ENCODE measurements at regions not wholly inside any gene's neighbourhood (a gene's known extent, or its start where the extent isn't known, plus 50 kb on each side); places are given as distances from the start of the nearest gene placed in this dataset.
A peak's percentile ranks its signal among the peaks of the same experiment; 100 is the strongest.
"Not testable (repeated sequence)": the region's sequence is repeated elsewhere in the genome, so short reads cannot be mapped to it uniquely, and the experiment has no call there.

DNA sequence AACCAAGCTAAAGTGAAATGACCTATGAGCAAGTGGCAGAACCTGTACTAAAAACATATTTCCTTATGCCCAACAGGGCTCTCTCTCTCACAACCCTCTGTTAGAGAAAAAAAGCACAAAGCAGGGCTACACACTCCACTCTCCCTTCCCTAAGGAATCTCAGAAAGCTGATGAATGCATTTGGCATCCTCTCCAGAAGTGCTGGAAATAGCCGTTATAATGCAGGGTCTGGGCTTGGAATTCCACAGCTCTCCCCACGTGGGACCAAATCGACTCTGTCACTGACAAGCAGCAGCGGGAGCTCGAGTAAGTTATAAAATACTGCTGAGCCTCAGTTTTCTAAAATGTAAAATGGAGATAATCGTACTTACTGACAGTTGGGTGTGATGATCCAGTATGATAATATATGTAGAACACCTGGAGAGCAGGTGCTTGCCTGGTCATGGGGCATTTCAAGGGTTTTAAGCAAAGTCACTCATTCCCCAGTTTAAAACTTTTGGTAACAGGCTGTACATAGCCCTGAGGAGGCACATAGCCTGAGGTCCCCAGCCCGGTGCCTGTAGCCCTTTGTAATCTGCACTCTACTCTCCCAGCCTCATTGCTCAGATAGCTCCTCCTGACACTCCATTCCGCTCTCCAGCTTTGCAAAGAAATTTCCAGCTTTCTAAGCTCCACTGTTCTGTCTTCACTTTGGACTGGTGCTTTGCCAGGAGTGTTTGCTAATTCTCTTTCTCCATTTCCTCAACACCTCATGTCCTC is 175.6 kb upstream of the DAB1 start:
- DNase-seq: peak in 1 of 51 donors; percentile 13

DNA sequence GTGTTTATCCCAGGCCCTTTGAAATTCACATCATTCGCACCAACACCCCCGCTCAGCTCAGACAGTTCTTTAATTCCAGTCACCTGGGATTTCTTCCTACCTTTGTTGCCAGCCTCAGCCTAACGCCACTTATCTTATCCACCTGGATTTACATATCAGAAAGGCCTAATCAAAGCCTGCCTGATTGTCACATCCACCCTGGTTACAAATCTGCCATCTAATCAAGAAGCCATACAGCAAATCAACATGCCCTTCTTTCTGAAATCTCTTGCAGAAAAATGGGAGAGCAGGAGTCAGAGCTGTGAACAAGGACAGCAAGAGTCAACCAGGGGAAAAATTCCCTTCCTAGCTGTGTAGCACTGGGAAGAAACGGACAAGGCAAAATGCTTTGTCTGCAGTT is 173.2 kb upstream of the DAB1 start:
- DNase-seq: no peak

DNA sequence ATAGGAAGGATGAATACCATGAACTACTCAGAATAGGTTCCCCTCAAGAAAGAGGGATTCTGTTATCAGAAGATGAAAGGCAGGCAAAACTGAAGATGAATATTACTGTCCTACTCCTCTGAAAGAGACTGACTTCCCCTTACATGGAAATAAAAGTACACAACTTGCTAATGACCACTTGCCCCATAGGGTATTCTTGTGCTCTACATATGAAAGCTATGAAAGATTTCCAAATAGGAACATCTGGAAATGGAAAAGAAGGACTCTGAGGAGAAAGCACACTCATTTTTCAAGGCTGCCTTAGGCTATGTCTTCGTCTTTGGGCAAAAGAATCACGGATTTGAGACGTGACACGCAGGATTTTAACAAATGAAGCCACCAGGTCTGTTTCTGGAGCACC is 170.1 kb upstream of the DAB1 start:
- no peak for DNase-seq

DNA sequence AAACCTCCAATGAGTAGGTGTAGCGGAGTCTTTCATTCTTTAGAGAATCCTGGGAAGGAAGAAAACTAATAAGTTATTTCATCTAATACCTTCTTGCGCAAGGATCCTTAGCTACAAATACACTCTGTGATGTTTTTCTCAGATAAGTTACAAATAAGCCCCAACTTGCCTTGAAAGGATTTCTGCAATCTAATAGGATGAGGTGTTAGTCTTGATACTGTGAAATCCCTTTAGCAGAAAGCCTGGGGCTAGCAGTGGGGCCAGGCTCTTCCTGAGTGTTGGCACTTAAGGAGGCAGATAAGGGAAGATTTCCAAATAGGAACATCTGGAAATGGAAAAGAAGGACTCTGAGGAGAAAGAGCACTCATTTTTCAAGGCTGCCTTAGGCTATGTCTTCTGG is 168.0 kb upstream of the DAB1 start:
- no peak for DNase-seq

DNA sequence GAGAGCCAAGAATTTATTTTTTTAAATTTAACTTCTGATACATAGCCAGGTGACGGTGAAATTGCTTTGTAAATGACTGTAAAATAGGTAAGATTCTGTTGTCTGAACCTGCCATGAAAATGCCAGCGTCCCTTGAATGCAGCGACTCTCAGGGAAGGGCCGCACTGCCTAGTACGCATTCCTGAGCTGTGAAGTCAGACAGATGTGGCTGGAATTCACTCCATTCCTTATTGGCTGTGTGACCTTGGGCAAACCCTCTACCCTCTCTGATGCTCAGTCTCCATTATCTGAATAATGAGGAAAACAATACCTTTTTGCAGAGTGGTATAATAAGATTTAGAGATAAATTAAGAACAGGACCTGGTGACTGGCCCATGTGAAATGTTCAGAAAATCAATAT is 167.1 kb upstream of the DAB1 start:
- DNase-seq: no peak

DNA sequence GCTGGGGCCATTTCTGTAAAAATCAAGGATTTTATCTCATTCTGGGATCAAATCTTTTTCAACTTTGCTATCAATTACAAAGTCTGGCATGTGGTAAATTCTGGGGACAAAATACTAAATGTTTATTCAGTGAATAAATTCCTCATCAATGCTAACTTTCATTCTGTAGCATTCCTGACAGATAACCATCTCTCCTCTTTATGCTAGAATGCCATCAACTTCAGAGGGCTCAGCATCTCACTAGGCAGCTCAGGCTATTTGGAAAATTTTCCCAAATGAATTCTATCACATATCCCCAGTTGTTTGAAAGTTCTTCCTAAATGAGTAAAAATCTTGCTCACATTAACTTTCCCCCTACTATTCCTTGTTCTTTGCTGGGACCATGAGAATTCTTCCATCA is 163.0 kb upstream of the DAB1 start:
- DNase-seq: no peak

DNA sequence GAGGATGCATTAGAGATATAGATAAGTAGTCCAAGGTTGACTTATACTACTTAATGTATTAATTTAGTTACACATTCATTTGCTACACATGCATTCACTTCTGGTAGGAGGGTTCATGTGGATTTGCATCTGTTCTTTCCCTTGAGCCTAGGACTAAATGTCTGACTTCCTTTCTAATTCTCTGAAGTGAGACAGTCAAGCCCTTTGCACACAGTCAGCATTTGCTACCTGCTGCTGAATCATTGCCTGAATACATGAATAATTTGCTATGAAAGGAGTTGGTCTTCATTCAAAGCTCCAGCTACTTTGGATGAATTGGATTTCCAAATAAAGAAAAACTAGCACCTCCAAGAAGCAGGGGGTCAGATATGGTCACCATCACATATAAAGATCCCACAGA is 154.8 kb upstream of the DAB1 start:
- no peak for DNase-seq

DNA sequence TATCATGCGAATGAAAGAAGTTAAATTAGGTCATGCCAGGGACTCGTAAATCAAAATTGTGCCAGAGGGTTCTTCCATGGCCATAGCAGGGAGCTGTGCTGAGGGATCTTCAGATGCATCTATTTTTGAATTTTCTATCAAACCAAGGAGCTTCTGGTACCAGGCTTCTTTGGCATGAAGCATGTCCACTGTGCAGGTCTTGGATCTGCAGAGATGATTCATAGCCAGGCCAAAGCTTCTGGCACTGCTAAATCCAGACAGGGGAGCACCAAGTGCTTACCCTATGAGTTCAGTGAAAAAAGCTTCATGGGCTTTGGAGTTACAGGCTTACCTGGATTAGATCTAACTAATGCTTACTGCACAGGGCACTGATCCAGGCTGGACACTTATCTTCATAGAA is 154.2 kb upstream of the DAB1 start:
- no peak for DNase-seq

DNA sequence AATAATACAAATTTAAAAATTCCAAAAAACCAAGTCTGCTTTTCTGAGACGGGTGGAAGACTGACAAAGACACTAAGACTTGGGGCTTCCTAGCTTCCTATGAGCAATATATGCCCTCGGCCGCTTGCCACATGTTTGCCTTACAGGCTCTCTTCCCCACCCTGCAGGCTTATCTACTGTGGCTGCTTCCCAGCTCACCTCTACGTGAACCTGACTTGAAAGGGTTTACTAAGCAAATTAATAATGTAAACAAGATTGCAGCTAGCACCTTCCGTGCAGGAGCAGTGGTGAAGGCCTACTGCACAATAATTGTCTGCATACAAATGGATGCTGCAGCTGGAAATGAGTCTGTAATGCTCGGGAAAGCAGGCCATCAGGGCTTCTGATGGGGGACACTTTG is 152.9 kb upstream of the DAB1 start:
- no peak for DNase-seq

DNA sequence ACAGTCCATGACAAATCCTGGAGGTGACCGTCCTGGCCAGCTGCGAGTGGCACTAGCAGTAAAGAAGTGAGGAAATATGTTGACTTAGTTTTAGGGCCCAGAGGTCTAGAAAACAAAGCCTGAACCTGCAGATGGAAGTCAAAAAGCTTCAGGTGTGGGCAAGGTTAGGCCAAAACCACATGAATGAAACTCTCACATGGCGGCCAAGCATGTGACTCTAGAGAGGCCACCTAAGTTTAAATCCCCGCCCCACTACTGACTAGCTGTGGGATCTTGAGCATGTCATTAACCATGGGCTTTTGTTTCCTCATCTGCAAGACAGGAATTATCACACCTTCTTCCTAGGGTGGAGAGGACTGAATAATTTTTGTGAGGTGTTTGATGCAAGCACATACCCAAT is 148.2 kb upstream of the DAB1 start:
- DNase-seq: no peak

DNA sequence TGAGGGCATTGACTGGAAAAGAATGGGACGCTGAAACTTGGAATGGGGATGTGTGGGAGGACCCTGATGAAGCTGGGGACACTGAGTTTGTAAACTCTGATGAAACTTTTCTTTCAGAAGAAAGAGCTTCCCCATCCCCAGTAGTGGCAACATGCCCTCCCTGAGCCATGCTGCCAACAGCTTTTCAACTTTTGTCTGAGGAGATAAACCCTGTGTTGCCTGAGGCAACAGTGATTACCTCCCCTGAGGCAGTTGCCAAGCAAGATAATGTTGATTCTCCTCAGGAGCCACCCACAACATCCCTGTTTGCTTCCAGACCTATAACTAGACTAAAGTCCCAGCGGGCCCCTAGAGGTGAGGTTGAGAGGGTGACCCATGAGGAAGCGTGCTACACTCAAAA is 134.2 kb upstream of the DAB1 start:
- DNase-seq: not testable (repeated sequence)

DNA sequence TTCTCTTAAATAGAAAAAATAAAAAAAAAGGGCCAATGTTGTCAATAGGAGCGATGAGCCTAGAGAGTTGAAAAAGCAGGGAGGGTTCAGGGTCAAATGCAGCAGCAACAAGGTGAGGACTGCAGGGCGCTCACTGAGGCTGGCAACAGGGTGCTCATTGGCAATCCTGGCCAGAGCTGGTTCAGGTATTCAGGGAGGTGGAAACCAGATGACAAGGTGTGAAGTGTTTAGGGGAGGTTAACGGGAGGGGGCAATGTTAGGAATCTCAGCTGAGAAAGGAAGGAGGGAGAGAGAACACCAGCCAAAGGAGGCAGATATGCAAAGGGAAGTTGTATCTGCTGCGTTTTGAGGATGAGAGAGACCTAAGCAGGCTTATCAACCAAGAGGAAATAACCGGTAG is 129.8 kb upstream of the DAB1 start:
- no peak for DNase-seq

DNA sequence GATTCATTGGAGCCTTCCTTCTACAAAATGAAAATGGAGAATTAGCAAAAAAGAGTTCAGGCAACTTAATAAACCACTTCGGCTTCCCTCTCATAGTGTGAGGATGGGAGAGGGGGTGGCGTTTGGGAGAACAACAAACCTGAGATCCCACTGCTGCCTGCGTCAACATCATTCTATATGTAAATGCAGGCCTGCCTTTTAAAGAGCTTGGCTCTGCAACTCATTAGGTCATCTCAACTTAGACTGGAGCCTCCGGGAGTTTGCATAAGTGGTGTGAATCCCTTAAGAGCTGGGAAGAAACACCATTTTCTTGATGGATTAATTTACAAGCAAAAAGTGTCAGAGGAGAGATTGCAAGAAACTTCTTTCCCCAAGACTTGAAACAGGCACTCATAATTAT is 127.6 kb upstream of the DAB1 start:
- no peak for DNase-seq

DNA sequence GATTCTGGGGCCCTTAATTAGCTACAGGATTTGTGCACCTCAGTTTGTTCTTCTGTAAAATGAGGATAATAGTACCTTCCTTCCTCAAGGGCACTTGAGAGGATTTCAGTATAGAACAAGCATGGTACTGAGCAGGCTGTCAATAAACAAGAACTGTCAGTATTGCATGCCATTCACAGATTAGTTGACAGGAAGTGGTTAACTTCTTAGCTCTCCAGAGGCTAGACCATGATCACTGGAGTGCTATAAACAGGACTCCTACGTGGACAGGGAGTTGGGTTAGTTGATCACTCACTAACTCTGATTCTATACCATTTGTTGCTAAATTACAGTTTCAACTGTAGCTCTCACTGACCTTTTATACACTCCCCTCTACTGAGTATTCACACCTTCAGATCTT is 126.2 kb upstream of the DAB1 start:
- no peak for DNase-seq

DNA sequence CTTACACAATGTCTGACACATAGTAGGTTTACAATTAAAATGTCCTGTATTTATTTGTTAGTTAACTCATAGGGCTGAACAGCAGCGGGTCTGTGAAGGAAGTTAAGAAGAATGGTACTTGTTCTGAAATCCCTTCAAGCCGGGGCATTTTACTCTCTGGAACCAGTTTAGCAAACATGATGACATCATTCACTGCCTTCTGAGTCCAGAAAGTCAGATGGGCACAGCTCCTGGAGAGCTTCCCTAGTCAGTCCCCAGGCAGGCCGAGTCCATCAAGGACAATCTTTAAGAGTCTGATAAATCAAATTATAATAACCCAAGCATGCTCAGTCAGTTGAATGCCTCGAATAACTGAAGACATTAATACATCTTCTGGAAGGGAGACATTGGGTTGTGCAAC is 125.4 kb upstream of the DAB1 start:
- DNase-seq: peak in 1 of 51 donors; percentile 1

DNA sequence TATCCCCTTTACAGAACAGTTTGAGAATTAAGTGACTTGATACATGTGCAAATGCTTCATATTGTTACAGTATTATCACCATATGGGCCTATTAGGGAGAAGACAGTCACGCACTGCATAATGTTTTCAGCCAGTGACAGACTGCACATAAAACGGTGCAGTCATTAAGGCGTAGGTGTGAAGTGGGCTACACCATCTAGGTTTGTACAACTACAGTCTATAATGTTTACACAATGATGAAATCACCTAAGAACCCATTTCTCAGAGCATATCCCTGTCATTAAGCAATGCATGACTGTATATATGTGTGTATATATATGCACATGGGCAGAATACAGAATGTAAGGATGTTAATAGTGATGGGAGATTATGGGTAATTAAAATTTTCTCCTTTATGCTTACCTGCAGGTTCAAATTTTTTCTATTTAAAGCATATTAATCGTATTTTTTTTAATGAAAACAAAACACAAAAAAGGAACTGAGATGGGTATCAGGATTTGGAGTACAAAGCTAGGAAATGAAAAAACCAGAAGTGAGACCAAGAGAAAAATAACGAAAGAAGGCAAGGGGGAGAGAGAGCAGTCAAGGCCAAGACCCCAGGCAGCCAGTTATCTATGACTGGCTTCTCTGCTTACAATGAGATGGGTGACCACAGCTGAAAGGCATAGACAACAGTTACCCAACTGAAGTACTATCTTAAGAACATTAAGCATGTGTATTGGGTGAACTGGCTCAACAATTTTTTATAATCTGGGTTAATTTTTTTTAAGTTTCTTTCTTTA is 122.9 kb upstream of the DAB1 start:
- no peak for DNase-seq

DNA sequence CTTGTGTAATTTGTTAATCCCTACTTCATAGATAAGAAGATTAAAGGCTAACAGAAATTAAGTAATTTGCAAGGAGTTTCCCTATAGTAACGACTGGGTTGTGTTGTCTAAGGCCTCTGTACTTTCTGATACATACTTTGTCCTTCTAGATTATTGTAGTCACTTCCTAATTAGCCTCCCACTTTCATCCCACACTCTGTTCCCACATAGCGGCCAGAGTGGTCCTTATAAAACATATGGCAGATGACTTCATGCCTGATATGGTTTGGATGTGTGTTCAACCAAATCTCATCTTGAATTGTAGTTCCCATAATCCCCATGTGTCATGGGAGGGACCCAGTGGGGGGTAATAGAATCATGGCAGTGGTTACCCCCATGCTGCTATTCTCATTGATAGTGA is 120.5 kb upstream of the DAB1 start:
- no peak for DNase-seq

DNA sequence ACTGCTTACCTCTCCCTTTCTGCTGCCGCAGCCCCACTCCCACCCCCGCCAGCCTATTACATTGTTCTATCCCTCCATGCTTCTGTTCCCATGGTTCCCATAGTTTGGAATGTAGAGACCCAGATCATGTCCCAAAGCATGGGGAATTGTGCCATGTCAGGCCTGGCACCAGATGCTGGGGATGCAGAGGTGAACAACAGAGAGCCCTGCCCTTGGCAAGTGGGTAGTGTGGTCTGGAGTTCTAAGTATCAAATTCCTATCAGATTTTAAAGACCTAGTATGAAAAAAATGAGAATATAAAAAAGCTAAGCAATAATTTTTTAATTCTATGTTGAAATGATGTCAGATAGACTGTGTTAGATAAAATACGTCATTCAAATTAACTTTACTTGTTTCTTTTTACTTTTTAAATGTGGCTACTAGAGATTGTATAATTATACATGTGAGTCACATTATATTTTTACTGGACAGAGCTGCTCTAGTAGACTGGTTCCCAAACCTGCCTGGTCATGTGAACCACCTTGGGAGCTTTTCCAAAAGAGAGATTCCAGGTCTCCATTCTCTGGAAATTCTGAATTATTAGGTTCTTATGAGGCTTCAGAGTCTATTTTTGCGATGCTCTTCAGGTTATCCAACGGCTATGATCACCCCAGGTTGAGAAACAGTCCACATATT is 113.0 kb upstream of the DAB1 start:
- no peak for DNase-seq

DNA sequence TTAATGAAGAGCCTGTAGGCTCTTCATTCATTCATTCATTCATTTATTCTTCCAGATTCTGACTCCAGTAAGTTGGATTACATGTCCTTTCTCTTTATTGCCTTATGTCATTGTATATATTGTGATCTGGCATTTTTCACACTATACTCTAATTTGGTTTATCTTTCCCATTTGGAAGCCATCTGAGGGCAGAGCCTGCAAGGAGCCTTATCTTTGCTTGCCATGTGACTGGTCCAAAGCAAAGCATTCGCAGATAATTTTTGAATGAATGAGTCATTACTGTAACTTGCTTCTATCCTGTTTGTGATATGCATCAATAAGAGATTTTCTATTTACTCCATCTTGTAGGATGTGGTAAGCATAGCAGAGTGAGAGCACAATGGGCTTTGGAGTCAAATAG is 108.4 kb upstream of the DAB1 start:
- no peak for DNase-seq

DNA sequence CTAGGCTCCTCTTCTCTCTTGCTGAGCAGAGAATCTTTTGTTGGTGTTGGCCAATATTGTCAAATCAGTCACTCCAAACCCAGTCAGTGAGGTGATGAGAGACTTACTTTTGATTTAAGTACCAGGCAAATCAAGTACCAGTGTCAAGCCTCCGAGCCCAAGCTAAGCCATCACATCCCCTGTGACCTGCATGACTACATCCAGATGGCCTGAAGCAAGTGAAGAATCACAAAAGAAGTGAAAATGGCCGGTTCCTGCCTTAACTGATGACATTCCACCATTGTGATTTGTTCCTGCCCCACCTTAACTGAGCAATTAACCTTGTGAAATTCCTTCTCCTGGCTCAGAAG is 107.0 kb upstream of the DAB1 start:
- DNase-seq: not testable (repeated sequence)

DNA sequence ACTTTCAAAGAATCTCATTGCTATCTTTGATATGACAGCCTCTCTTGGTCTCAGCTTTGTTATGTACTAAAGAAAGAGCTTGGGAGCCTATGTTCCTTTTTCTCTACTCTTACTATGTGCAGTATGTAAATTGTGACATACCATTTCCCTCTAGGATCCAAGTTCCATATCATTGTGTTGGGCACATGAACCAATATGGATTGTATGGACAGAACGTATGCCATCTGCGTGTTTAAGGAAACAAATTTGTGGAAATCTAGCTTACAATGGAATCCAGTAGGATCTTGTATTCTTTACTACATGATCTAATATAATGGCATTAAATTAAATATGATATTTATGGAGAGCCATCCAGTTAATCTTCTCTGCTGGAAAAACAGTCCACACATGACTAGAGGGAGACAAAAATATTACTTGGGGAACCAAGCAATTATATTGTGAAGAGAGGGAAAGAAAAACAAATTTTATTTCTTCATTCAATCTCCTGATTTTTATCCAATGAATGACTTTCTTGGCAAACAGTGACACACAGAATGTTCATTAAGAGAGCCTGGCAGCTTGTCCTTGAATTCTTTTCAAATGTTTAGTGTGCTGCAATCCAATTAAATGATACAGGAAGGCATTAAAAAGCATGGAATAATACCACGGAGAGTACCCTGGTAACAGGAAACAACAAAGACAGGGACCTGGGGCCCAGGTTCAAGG is 106.5 kb upstream of the DAB1 start:
- DNase-seq: no peak

DNA sequence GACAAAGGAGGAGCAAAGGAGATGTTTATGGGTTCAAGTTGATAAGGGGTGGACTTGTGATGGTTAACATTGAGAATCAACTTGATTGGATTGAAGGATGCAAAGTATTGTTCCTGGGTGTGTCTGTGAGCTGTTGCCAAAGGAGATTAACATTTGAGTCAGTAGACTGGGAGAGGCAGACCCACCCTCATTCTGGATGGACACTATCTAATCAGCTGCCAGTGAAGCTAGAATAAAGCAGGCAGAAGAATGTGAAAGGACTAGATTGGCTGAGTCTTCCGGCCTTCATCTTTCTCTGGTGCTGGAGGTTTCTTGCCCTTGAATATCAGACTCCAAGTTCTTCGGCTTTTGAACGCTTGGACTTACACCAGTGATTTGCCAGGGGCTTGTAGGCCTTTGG is 98.7 kb upstream of the DAB1 start:
- DNase-seq: no peak
